A673 (cell line): ENCODE measurements at regions not wholly inside any gene's neighbourhood (a gene's known extent, or its start where the extent isn't known, plus 50 kb on each side); places are given as distances from the start of the nearest gene placed in this dataset.

Experiments
- BruUV-seq: library from RNA; stranded (reverse); fragments of 400-500 nt; replicated peaks from 2 replicates; lab custom pipeline; 2021; lab: Mats Ljungman, UMichigan
- CTCF ChIA-PET: fragments of 300-600 bp; sonication (Branson Sonifier 250); formaldehyde crosslinking; loops from one replicate; lab custom pipeline; 2022; ENCODE audit warnings: antibody characterized with exemption; lab: Charles Lee
- POLR2A ChIA-PET: fragments of 300-600 bp; sonication (Branson Sonifier 250); formaldehyde crosslinking; loops from one replicate; lab custom pipeline; 2022; ENCODE audit warnings: antibody characterized with exemption; ENCODE audit not compliant: low non-redundant PET; lab: Charles Lee
- DNase-seq: peaks from one replicate; pipeline ENCODE4 v3.0.0-alpha.2; 2015; ENCODE audit warnings: low spot score
- H3K27ac ChIP-seq: fragments of 200-600 bp; sonication (generic); 2 replicates; pipeline ENCODE4 v1.5.1; 2016; ENCODE audit warnings: mixed run types, low read depth, mild to moderate bottlenecking, mixed read lengths, antibody characterized with exemption, low read length; ENCODE audit not compliant: poor library complexity, severe bottlenecking
- H3K27me3 ChIP-seq: fragments of 200-600 bp; sonication (generic); replicated peaks from 2 replicates; pipeline ENCODE4 v1.6.1; 2017; ENCODE audit warnings: mixed run types, low read depth, mild to moderate bottlenecking, mixed read lengths, antibody characterized with exemption, low read length; ENCODE audit not compliant: insufficient read depth, poor library complexity
- H3K36me3 ChIP-seq: fragments of 200-600 bp; sonication (generic); 2 replicates; pipeline ENCODE4 v1.6.1; 2016; ENCODE audit warnings: mixed run types, mild to moderate bottlenecking, mixed read lengths, antibody characterized with exemption, low read length; ENCODE audit not compliant: insufficient read depth, poor library complexity, severe bottlenecking
- H3K4me1 ChIP-seq: fragments of 200-600 bp; sonication (generic); 2 replicates; pipeline ENCODE4 v1.6.1; 2017; ENCODE audit warnings: mixed run types, mild to moderate bottlenecking, mixed read lengths, antibody characterized with exemption, low read length; ENCODE audit not compliant: insufficient read depth, poor library complexity, severe bottlenecking
- H3K4me3 ChIP-seq: fragments of 200-600 bp; sonication (generic); 2 replicates; pipeline ENCODE4 v1.5.1; 2016; ENCODE audit warnings: low read depth, mixed run types, mild to moderate bottlenecking, mixed read lengths, low read length; ENCODE audit not compliant: poor library complexity, severe bottlenecking
- H3K9me3 ChIP-seq: fragments of 200-600 bp; sonication (generic); 2 replicates; pipeline ENCODE4 v1.6.1; 2016; ENCODE audit warnings: mixed run types, low read depth, mild to moderate bottlenecking, mixed read lengths, antibody characterized with exemption, low read length; ENCODE audit not compliant: poor library complexity, severe bottlenecking
- CTCF ChIP-seq: fragments of 300-800, 200-600 bp; sonication (generic); conservative IDR thresholded peaks from 2 replicates; pipeline ENCODE4 v1.5.1; 2017; ENCODE audit warnings: low read depth, mild to moderate bottlenecking, antibody characterized with exemption, low read length, moderate library complexity, mixed read lengths
- EZH2 ChIP-seq: fragments of 200-600 bp; sonication (generic); IDR thresholded peaks from 2 replicates; pipeline ENCODE4 v1.6.1; 2017; ENCODE audit warnings: borderline replicate concordance, low read depth, mild to moderate bottlenecking, mixed read lengths, antibody characterized with exemption, low read length; ENCODE audit not compliant: poor library complexity, severe bottlenecking
- intact Hi-C: fragments of 100-400 bp; cut with micrococcal nuclease; formaldehyde crosslinking; loops from one replicate; pipeline ENCODE4 v1.10.0; 2022; ENCODE audit not compliant: unreplicated experiment

GRCh38 chr1:177793900-177794299, 176.0 kb downstream of the SEC16B start:
- no peaks in the 10 kb centered on the region for H3K36me3 ChIP-seq
- no TSS peak for BruUV-seq
- H3K4me1 ChIP-seq: peaks cover 5% of the 10 kb centered on the region
- ChIA-PET CTCF (no interaction called here), POLR2A (no interaction called here)
- DNase-seq: no peak
- H3K27me3 ChIP-seq: no peaks in the 10 kb centered on the region
- no peak for TF ChIP-seq EZH2
- no peak for TF ChIP-seq CTCF
- no peak overlapping the region for H3K4me3 ChIP-seq
- no peaks in the 10 kb centered on the region for H3K9me3 ChIP-seq
- intact Hi-C loops: no loop called here
- H3K27ac ChIP-seq: no peak overlapping the region

DNA sequence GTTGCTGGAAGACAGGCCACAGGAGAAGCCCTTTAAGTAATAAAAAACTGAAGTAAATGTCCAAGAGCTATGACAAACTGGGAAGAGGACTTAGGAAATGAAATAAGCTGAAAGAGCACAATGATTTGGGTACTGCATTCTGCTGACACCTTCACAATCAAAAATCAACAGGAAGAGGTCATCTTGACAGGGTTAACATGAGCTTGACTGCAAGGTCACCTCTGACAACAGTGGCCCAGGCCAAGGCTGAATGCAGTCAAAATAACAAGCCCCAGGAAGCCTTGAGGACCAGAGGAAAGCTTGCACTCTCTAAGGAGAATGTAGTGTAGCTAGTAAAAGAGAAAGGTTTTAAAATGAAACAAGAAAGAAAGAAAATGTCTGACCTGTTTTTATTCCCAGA, 179.3 kb downstream of the SEC16B start:
- Histone ChIP-seq H3K4me3 (no peak overlapping the region), H3K9me3 (no peaks in the 10 kb centered on the region), H3K27ac (no peak overlapping the region), H3K4me1 (peaks cover 5% of the 10 kb centered on the region), H3K27me3 (no peaks in the 10 kb centered on the region), H3K36me3 (no peaks in the 10 kb centered on the region)
- POLR2A ChIA-PET: no interaction called here
- TF ChIP-seq EZH2: no peak
- TF ChIP-seq CTCF: no peak
- intact Hi-C loops: no loop called here
- CTCF ChIA-PET: no interaction called here
- no peak for DNase-seq
- BruUV-seq: no TSS peak

GRCh38 chr1:177789956-177790355, 179.9 kb downstream of the SEC16B start:
- no TSS peak for BruUV-seq
- Histone ChIP-seq H3K4me1 (peaks cover 5% of the 10 kb centered on the region), H3K4me3 (no peak overlapping the region), H3K9me3 (no peaks in the 10 kb centered on the region), H3K36me3 (no peaks in the 10 kb centered on the region), H3K27ac (no peak overlapping the region), H3K27me3 (no peaks in the 10 kb centered on the region)
- TF ChIP-seq CTCF (no peak), EZH2 (no peak)
- DNase-seq: no peak
- POLR2A ChIA-PET: no interaction called here
- CTCF ChIA-PET: no interaction called here
- intact Hi-C loops: no loop called here
